WTC11 (cell line): ENCODE measurements at regions not wholly inside any gene's neighbourhood (a gene's known extent, or its start where the extent isn't known, plus 50 kb on each side); places are given as distances from the start of the nearest gene placed in this dataset.

Experiments
- AR ChIP-seq: fragments of 250-450 bp; sonication (Bioruptor Pico); IDR thresholded peaks from 2 replicates; pipeline ENCODE4 v1.9.0; 2021; ENCODE audit warnings: mild to moderate bottlenecking
- ATF2 ChIP-seq: sonication (generic); formaldehyde crosslinking; IDR thresholded peaks from 2 replicates; pipeline ENCODE4 v1.8.1; 2022; ENCODE audit warnings: low read depth, missing genetic modification reagents, borderline replicate concordance
- CDX4 ChIP-seq: fragments of 250-450 bp; sonication (Bioruptor Pico); IDR thresholded peaks from 2 replicates; pipeline ENCODE4 v1.9.0; 2021; ENCODE audit warnings: moderate library complexity, mild to moderate bottlenecking, inconsistent platforms, borderline replicate concordance
- ERG ChIP-seq: fragments of 250-450 bp; sonication (Bioruptor Pico); IDR thresholded peaks from 2 replicates; pipeline ENCODE4 v1.8.0; 2021; ENCODE audit warnings: mild to moderate bottlenecking
- GRHL2 ChIP-seq: fragments of 250-450 bp; sonication (Bioruptor Pico); IDR thresholded peaks from 2 replicates; pipeline ENCODE4 v1.8.0; 2022; ENCODE audit warnings: mild to moderate bottlenecking, moderate library complexity; ENCODE audit not compliant: insufficient replicate concordance, severe bottlenecking
- HMGA2 ChIP-seq: fragments of 250-450 bp; sonication (Bioruptor Pico); IDR thresholded peaks from 2 replicates; pipeline ENCODE4 v1.4.0; 2021; ENCODE audit warnings: mild to moderate bottlenecking, moderate library complexity
- MAX ChIP-seq: sonication (generic); formaldehyde crosslinking; IDR thresholded peaks from 2 replicates; pipeline ENCODE4 v1.8.0; 2022; ENCODE audit warnings: mild to moderate bottlenecking, missing genetic modification reagents
- PRRX2 ChIP-seq: fragments of 250-450 bp; sonication (Bioruptor Pico); IDR thresholded peaks from 2 replicates; pipeline ENCODE4 v1.8.0; 2021; ENCODE audit warnings: mild to moderate bottlenecking
- TEAD4 ChIP-seq: sonication (generic); formaldehyde crosslinking; IDR thresholded peaks from 2 replicates; pipeline ENCODE4 v1.8.0; 2022; ENCODE audit warnings: mild to moderate bottlenecking, missing genetic modification reagents
- ZNF263 ChIP-seq: sonication (generic); formaldehyde crosslinking; IDR thresholded peaks from 2 replicates; pipeline ENCODE4 v1.8.1; 2022; ENCODE audit warnings: low read depth, mild to moderate bottlenecking, moderate library complexity, missing genetic modification reagents
- TF ChIP-seq, protein P1 (sequence below): sonication (generic); formaldehyde crosslinking; IDR thresholded peaks from 2 replicates; pipeline ENCODE4 v1.8.1; 2023; ENCODE audit warnings: mild to moderate bottlenecking, missing genetic modification reagents
- TF ChIP-seq, protein P2 (sequence below): fragments of 250-450 bp; sonication (Bioruptor Pico); IDR thresholded peaks from 2 replicates; pipeline ENCODE4 v1.9.0; 2021; ENCODE audit warnings: mild to moderate bottlenecking, borderline replicate concordance
- TF ChIP-seq, protein P3 (sequence below): sonication (generic); formaldehyde crosslinking; IDR thresholded peaks from 2 replicates; pipeline ENCODE4 v1.8.1; 2023; ENCODE audit warnings: mild to moderate bottlenecking, missing genetic modification reagents, moderate library complexity

DNA sequence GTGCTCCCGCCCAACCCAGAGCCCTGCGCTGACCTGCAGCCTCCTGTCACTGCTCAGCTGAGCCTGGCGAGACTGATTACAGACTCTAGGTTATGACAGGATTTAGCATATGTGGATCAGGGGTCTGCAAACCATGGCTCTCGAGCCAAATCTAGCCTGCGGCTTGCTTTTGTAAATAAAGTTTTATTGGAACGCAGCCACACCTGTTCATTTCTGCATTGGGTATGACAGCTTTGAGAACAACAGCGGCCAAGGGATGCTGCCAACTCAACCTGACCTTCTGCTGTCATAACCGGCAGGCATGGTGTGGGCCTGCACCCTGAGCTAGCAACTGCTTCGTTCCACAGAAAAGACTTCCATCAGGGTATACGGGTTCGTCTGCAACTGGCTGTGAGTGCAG is 50.5 kb upstream of the IQSEC1 start (continued):
- TF ChIP-seq ATF2 (CRISPR knock-in tag), result no peak
- no peak for TF ChIP-seq CDX4 (CRISPR knock-in tag)
- no peak for TF ChIP-seq ERG (CRISPR knock-in tag)
- no peak for TF ChIP-seq HMGA2
- TF ChIP-seq, protein P1, sequence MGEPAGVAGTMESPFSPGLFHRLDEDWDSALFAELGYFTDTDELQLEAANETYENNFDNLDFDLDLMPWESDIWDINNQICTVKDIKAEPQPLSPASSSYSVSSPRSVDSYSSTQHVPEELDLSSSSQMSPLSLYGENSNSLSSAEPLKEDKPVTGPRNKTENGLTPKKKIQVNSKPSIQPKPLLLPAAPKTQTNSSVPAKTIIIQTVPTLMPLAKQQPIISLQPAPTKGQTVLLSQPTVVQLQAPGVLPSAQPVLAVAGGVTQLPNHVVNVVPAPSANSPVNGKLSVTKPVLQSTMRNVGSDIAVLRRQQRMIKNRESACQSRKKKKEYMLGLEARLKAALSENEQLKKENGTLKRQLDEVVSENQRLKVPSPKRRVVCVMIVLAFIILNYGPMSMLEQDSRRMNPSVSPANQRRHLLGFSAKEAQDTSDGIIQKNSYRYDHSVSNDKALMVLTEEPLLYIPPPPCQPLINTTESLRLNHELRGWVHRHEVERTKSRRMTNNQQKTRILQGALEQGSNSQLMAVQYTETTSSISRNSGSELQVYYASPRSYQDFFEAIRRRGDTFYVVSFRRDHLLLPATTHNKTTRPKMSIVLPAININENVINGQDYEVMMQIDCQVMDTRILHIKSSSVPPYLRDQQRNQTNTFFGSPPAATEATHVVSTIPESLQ (CRISPR knock-in tag), result no peak
- no peak for TF ChIP-seq ZNF263 (CRISPR knock-in tag)
- TF ChIP-seq TEAD4, result no peak
- TF ChIP-seq, protein P2, sequence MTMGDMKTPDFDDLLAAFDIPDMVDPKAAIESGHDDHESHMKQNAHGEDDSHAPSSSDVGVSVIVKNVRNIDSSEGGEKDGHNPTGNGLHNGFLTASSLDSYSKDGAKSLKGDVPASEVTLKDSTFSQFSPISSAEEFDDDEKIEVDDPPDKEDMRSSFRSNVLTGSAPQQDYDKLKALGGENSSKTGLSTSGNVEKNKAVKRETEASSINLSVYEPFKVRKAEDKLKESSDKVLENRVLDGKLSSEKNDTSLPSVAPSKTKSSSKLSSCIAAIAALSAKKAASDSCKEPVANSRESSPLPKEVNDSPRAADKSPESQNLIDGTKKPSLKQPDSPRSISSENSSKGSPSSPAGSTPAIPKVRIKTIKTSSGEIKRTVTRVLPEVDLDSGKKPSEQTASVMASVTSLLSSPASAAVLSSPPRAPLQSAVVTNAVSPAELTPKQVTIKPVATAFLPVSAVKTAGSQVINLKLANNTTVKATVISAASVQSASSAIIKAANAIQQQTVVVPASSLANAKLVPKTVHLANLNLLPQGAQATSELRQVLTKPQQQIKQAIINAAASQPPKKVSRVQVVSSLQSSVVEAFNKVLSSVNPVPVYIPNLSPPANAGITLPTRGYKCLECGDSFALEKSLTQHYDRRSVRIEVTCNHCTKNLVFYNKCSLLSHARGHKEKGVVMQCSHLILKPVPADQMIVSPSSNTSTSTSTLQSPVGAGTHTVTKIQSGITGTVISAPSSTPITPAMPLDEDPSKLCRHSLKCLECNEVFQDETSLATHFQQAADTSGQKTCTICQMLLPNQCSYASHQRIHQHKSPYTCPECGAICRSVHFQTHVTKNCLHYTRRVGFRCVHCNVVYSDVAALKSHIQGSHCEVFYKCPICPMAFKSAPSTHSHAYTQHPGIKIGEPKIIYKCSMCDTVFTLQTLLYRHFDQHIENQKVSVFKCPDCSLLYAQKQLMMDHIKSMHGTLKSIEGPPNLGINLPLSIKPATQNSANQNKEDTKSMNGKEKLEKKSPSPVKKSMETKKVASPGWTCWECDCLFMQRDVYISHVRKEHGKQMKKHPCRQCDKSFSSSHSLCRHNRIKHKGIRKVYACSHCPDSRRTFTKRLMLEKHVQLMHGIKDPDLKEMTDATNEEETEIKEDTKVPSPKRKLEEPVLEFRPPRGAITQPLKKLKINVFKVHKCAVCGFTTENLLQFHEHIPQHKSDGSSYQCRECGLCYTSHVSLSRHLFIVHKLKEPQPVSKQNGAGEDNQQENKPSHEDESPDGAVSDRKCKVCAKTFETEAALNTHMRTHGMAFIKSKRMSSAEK, result no peak
- TF ChIP-seq, protein P3, sequence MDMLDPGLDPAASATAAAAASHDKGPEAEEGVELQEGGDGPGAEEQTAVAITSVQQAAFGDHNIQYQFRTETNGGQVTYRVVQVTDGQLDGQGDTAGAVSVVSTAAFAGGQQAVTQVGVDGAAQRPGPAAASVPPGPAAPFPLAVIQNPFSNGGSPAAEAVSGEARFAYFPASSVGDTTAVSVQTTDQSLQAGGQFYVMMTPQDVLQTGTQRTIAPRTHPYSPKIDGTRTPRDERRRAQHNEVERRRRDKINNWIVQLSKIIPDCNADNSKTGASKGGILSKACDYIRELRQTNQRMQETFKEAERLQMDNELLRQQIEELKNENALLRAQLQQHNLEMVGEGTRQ (CRISPR knock-in tag), result no peak
- TF ChIP-seq PRRX2 (CRISPR knock-in tag), result no peak
- TF ChIP-seq MAX (CRISPR knock-in tag), result no peak
- no peak for TF ChIP-seq GRHL2 (CRISPR knock-in tag)
- no peak for TF ChIP-seq AR (CRISPR knock-in tag)
